ENCODE measurements at regions not wholly inside any gene's neighbourhood (a gene's known extent, or its start where the extent isn't known, plus 50 kb on each side); places are given as distances from the start of the nearest gene placed in this dataset.

GRCh38 chr2:239499726-239500573, 99.1 kb upstream of the HDAC4 start:
- TF ChIP-seq POLR2A (IDR thresholded peaks at IDR 0.05) (no peak), CTCF (IDR thresholded peaks at IDR 0.05) (no peak), EP300 (IDR thresholded peaks at IDR 0.05; ENCODE audit: low read depth) (no peak), POLR2AphosphoS5 (IDR thresholded peaks at IDR 0.05) (no peak)
